ENCODE measurements at regions not wholly inside any gene's neighbourhood (a gene's known extent, or its start where the extent isn't known, plus 50 kb on each side); places are given as distances from the start of the nearest gene placed in this dataset.

DNA sequence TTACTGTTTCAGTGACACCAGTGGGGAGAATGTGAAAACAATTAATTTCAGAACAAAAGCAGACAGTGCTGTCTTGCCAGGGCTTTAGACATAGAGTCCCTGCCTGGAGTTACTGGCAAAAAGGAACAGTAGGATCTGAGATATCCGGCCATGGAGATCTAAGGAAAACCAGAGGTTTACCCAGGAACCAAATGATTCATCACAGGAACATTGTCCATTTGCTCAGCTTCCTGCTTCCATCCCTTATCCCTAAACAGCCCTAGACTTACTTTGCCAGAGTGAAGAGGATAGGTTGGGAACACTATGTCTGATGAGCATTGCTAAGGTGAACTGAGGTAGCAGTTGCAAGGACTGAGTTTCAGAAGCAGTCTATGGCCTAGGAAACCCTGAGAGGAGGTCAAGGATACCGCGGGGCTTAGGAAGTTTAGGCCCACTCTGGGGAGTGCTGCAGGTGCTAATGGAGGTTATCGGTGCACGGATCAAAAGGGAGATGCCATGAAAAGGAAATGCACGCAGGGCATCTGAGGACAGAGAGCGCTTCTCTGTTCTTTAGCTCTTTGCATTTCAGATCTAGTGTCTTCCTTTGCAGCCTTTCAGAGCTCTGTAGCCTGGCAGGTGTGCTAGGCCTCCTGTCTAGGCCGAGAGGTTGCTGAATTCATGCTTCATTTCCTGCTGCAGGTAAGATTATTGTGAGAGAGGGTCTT, 223.9 kb downstream of the CDCA7 start:
- TF ChIP-seq, protein P1, sequence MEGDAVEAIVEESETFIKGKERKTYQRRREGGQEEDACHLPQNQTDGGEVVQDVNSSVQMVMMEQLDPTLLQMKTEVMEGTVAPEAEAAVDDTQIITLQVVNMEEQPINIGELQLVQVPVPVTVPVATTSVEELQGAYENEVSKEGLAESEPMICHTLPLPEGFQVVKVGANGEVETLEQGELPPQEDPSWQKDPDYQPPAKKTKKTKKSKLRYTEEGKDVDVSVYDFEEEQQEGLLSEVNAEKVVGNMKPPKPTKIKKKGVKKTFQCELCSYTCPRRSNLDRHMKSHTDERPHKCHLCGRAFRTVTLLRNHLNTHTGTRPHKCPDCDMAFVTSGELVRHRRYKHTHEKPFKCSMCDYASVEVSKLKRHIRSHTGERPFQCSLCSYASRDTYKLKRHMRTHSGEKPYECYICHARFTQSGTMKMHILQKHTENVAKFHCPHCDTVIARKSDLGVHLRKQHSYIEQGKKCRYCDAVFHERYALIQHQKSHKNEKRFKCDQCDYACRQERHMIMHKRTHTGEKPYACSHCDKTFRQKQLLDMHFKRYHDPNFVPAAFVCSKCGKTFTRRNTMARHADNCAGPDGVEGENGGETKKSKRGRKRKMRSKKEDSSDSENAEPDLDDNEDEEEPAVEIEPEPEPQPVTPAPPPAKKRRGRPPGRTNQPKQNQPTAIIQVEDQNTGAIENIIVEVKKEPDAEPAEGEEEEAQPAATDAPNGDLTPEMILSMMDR (IDR thresholded peaks at IDR 0.05; ENCODE audit: low read depth, low read length) = no peak
- TF ChIP-seq MYC (IDR thresholded peaks at IDR 0.05; ENCODE audit: low read depth, low read length) = no peak

All from NB4 (cell line).